Nephron (organoid): ENCODE measurements at regions not wholly inside any gene's neighbourhood (a gene's known extent, or its start where the extent isn't known, plus 50 kb on each side); places are given as distances from the start of the nearest gene placed in this dataset.

Experiments used
- H3K27ac Mint-ChIP-seq, 3 experiments: 2 replicates each; pipeline ENCODE4 v1.8.0; 2020; ENCODE audit warnings: mixed read lengths in 3 of 3, mild to moderate bottlenecking in 2 of 3, moderate library complexity in 1 of 3
- H3K27me3 Mint-ChIP-seq: 2 replicates; pipeline ENCODE4 v1.8.0; 2021; ENCODE audit warnings: low read depth, mild to moderate bottlenecking, moderate library complexity, mixed read lengths
- H3K36me3 Mint-ChIP-seq: 2 replicates; pipeline ENCODE4 v1.8.0; 2020; ENCODE audit warnings: low read depth, mixed read lengths
- H3K4me1 Mint-ChIP-seq: 2 replicates; pipeline ENCODE4 v1.8.0; 2020; ENCODE audit warnings: mixed read lengths
- H3K4me3 Mint-ChIP-seq, 3 experiments: 2 replicates each; pipeline ENCODE4 v1.8.0; 2020; ENCODE audit warnings: mild to moderate bottlenecking in 3 of 3, mixed read lengths in 3 of 3, moderate library complexity in 2 of 3
- H3K9me3 Mint-ChIP-seq: 2 replicates; pipeline ENCODE4 v1.8.0; 2020; ENCODE audit warnings: mixed read lengths
- TF ChIP-seq, protein P1 (sequence below), 3 experiments: fragments of 200-600 bp; sonication (generic); IDR thresholded peaks; one replicate each; pipeline ENCODE4 v1.5.0; 2021; ENCODE audit warnings: antibody characterized with exemption in 3 of 3; ENCODE audit not compliant: unreplicated experiment in 3 of 3

DNA sequence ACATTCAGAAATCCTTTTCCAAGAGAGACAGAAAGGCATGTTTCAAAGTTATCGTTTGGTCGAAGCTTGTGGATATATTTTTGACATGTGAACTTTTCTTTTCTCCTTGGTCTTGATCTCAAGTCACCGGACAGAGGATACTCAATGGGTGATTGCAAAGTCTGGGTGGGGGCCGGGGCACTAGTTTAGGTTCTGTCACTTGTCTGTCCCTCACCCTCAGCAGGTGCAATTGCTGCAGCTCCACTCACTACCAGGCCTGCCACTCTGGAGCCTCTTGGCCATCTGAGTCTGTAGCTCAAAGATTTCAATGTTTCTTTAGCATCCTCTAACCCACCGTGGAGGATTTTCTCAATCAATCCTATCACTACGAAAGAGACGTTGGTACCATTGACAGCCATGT is 246.0 kb upstream of the C1orf174 start:
- peaks cover 8% of the 10 kb centered on the region for H3K27me3 Mint-ChIP-seq
- no peak overlapping the region for H3K4me3 Mint-ChIP-seq
- no peaks in the 10 kb centered on the region for H3K9me3 Mint-ChIP-seq
- TF ChIP-seq, protein P1, sequence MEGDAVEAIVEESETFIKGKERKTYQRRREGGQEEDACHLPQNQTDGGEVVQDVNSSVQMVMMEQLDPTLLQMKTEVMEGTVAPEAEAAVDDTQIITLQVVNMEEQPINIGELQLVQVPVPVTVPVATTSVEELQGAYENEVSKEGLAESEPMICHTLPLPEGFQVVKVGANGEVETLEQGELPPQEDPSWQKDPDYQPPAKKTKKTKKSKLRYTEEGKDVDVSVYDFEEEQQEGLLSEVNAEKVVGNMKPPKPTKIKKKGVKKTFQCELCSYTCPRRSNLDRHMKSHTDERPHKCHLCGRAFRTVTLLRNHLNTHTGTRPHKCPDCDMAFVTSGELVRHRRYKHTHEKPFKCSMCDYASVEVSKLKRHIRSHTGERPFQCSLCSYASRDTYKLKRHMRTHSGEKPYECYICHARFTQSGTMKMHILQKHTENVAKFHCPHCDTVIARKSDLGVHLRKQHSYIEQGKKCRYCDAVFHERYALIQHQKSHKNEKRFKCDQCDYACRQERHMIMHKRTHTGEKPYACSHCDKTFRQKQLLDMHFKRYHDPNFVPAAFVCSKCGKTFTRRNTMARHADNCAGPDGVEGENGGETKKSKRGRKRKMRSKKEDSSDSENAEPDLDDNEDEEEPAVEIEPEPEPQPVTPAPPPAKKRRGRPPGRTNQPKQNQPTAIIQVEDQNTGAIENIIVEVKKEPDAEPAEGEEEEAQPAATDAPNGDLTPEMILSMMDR (IDR thresholded peaks at IDR 0.05; ENCODE audit: unreplicated experiment in 3 of 3): no peak
- H3K36me3 Mint-ChIP-seq: no peaks in the 10 kb centered on the region
- no peak overlapping the region for H3K27ac Mint-ChIP-seq
- no peaks in the 10 kb centered on the region for H3K4me1 Mint-ChIP-seq

DNA sequence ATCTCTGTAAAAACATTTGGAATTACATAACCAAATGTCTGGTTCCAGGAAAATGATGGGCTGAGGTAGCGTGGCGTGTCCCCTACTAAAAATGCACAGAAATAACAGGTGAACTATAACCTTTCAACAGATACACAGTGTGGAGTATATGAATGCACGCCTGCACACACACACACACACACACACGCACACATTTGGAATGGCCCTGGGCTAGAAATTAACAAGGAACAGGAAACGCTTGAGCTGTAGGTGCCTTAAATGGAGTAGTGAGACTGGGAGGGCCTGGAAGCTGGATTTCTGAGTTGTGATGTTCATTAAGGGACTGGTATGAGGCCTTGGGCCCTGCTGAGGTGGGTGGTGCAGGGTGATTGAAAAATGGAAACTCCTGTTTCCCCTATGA is 246.5 kb upstream of the C1orf174 start:
- Mint-ChIP-seq H3K27ac (no peak overlapping the region), H3K9me3 (no peaks in the 10 kb centered on the region), H3K27me3 (peaks cover 11% of the 10 kb centered on the region), H3K4me3 (no peak overlapping the region), H3K4me1 (no peaks in the 10 kb centered on the region), H3K36me3 (no peaks in the 10 kb centered on the region)
- TF ChIP-seq, protein P1 (IDR thresholded peaks at IDR 0.05; ENCODE audit: unreplicated experiment in 3 of 3): no peak

DNA sequence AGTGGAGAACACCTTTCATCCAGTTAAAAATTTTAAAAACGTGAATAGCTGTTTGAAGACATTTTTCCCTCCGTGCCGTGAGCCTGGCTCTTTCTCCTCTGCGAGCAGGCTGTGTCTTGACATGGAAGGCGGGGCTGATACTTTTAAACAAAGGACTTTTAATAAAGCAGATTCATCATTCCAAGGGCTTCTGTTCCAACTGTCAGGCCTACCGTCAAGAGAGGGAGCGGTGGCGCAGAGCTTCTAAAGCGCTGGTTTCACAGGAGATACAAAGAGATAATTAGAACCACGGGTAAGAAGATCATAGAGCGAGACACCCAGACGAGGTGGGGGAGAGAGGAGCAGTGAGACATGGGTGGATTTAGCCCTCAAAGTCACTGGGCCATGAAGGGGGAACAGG is 247.4 kb upstream of the C1orf174 start:
- Mint-ChIP-seq H3K4me1 (no peaks in the 10 kb centered on the region), H3K36me3 (no peaks in the 10 kb centered on the region), H3K9me3 (no peaks in the 10 kb centered on the region), H3K27me3 (peaks cover 11% of the 10 kb centered on the region), H3K4me3 (no peak overlapping the region), H3K27ac (peak overlapping the region in 1 of 3 experiments; percentile 3)
- TF ChIP-seq, protein P1 (IDR thresholded peaks at IDR 0.05; ENCODE audit: unreplicated experiment in 3 of 3): no peak

DNA sequence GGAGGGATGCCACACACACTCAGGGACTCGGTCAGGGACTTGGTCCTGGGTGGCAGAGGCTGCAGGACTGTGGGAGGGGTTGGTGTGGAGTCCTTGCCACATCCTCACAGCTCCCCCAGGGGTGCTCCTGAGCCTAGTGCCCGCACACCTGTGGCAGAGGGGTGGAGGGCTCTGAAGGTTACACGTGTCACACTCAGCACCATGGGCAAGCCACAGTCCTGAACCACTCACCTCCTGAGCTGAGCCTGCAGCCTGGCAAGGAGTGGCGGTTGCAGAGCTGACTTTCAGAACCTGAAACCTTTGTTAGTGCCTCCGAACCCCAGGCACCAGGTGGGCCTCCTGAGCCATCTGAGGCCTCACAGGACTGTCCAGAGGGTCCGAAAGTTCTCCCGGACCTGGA is 249.2 kb upstream of the C1orf174 start:
- no peaks in the 10 kb centered on the region for H3K9me3 Mint-ChIP-seq
- H3K36me3 Mint-ChIP-seq: no peaks in the 10 kb centered on the region
- no peak overlapping the region for H3K27ac Mint-ChIP-seq
- no peaks in the 10 kb centered on the region for H3K4me1 Mint-ChIP-seq
- TF ChIP-seq, protein P1 (IDR thresholded peaks at IDR 0.05; ENCODE audit: unreplicated experiment in 3 of 3): no peak
- H3K27me3 Mint-ChIP-seq: peaks cover 21% of the 10 kb centered on the region
- no peak overlapping the region for H3K4me3 Mint-ChIP-seq

DNA sequence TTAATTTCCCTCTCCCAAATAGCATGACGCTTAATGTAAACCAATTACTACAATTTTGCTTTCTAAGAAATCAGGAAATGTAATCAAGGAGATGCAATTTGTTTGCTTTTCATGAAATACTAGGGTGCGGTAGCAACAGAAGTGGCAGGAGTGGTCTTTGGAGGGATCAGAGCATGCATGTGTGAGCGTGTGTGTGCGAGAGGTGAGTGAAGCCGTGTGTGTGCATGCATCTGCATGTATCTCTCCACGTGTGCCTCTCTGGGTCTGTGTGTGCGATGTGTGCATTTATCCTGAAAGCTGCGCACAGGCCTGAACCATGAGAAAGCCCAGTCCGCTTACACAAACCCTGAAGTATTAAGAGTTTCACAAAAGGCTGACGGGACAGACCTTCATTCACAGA is 249.8 kb upstream of the C1orf174 start:
- Mint-ChIP-seq H3K4me3 (no peak overlapping the region), H3K27me3 (peaks cover 21% of the 10 kb centered on the region), H3K36me3 (no peaks in the 10 kb centered on the region), H3K4me1 (no peaks in the 10 kb centered on the region), H3K9me3 (no peaks in the 10 kb centered on the region), H3K27ac (no peak overlapping the region)
- TF ChIP-seq, protein P1 (IDR thresholded peaks at IDR 0.05; ENCODE audit: unreplicated experiment in 3 of 3): no peak

DNA sequence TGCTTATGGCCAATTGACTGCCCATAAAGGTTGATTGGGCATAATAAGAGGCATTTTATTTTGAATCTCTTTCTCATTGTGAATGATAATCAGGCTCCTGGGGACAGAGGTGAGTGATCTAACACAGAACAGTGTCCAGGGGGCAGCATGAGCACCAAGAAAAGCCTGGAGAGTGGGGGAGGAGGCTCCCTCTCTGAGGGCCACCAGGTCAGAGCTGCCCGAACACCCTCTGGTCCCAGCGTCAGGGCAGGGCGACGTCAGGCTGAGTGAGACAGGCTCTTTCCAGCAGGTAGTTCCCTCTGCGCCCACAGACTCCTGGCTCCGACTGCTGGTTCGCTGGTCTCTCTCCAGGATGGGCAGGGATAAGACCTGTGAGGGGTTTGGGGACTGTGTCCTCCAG is 250.2 kb upstream of the C1orf174 start:
- H3K9me3 Mint-ChIP-seq: no peaks in the 10 kb centered on the region
- H3K4me3 Mint-ChIP-seq: no peak overlapping the region
- no peak overlapping the region for H3K27ac Mint-ChIP-seq
- no peaks in the 10 kb centered on the region for H3K36me3 Mint-ChIP-seq
- TF ChIP-seq, protein P1 (IDR thresholded peaks at IDR 0.05; ENCODE audit: unreplicated experiment in 3 of 3): no peak
- H3K27me3 Mint-ChIP-seq: peaks cover 21% of the 10 kb centered on the region
- no peaks in the 10 kb centered on the region for H3K4me1 Mint-ChIP-seq
